ENCODE measurements at regions not wholly inside any gene's neighbourhood (a gene's known extent, or its start where the extent isn't known, plus 50 kb on each side); places are given as distances from the start of the nearest gene placed in this dataset.

DNA sequence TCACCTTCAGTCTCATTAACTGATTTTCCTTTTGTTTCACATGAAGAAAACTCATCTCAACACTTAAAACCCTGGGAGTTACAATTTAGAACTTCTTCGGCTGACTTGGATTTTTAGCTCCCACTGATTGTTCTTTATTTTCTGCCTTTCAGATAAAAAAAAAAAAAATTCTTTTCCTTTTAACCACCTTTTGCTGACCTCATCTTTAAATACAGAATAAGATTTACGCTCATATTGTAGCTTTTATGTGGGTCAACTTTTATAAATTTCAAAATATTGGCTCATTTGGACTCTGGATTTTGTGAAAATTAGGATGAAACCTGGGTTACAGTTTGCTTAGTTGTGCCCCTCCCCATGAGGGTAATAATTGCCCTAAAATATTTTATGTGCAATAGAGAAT is 659.3 kb downstream of the ZNF674 start:
- Histone ChIP-seq H3K4me1 (no peaks in the 10 kb centered on the region), H3K4me3 (no peak overlapping the region), H3K36me3 (no peaks in the 10 kb centered on the region), H3K27ac (no peak overlapping the region), H3K27me3 (no peaks in the 10 kb centered on the region), H3K9me3 (no peaks in the 10 kb centered on the region), H3K9ac (ENCODE audit: low read depth in 2 of 2, low read length in 2 of 2) (no peak overlapping the region)
- intact Hi-C loops (cut with DNase I), result no loop called here
- DNase-seq, result no peak
- TF ChIP-seq, protein P1, sequence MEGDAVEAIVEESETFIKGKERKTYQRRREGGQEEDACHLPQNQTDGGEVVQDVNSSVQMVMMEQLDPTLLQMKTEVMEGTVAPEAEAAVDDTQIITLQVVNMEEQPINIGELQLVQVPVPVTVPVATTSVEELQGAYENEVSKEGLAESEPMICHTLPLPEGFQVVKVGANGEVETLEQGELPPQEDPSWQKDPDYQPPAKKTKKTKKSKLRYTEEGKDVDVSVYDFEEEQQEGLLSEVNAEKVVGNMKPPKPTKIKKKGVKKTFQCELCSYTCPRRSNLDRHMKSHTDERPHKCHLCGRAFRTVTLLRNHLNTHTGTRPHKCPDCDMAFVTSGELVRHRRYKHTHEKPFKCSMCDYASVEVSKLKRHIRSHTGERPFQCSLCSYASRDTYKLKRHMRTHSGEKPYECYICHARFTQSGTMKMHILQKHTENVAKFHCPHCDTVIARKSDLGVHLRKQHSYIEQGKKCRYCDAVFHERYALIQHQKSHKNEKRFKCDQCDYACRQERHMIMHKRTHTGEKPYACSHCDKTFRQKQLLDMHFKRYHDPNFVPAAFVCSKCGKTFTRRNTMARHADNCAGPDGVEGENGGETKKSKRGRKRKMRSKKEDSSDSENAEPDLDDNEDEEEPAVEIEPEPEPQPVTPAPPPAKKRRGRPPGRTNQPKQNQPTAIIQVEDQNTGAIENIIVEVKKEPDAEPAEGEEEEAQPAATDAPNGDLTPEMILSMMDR (IDR thresholded peaks at IDR 0.05), result no peak

- Histone ChIP-seq H3K9me3 (no peaks in the 10 kb centered on the region), H3K4me3 (no peak overlapping the region), H3K36me3 (no peaks in the 10 kb centered on the region), H3K9ac (ENCODE audit: low read depth in 2 of 2, low read length in 2 of 2) (no peak overlapping the region), H3K27me3 (no peaks in the 10 kb centered on the region), H3K27ac (no peak overlapping the region), H3K4me1 (no peaks in the 10 kb centered on the region)
- intact Hi-C loops (cut with DNase I), result no loop called here
- TF ChIP-seq, protein P1 (IDR thresholded peaks at IDR 0.05), result no peak
- no peak for DNase-seq
Observed at GRCh38 chrX:45879512-45879911, 665.7 kb downstream of the ZNF674 start.

DNA sequence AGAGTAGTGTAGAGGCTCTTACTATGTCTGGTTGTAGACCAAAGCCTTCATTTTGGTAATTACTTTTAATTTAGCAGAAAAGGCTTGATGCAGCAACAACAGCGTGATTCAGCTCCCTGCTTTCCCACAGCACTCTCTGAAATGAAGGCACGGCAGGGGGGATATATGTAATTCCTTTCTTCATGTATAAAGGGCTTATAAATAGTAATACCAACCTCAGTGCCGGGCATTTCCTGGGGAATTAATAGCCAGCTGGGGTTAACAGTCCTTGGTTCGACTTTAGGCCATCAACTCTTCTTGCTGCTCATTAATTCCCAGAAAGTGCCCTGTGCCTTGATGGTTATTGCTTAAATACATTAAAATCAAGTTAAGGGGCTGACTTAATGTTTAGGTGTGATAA is 669.0 kb downstream of the ZNF674 start:
- TF ChIP-seq, protein P1 (IDR thresholded peaks at IDR 0.05), result no peak
- no peak overlapping the region for H3K9ac ChIP-seq (ENCODE audit: low read depth in 2 of 2, low read length in 2 of 2)
- intact Hi-C loops (cut with DNase I), result no loop called here
- no peak for DNase-seq
- no peaks in the 10 kb centered on the region for H3K36me3 ChIP-seq
- H3K4me1 ChIP-seq, result no peaks in the 10 kb centered on the region
- H3K27me3 ChIP-seq, result no peaks in the 10 kb centered on the region
- no peak overlapping the region for H3K4me3 ChIP-seq
- no peaks in the 10 kb centered on the region for H3K9me3 ChIP-seq
- H3K27ac ChIP-seq, result no peak overlapping the region

DNA sequence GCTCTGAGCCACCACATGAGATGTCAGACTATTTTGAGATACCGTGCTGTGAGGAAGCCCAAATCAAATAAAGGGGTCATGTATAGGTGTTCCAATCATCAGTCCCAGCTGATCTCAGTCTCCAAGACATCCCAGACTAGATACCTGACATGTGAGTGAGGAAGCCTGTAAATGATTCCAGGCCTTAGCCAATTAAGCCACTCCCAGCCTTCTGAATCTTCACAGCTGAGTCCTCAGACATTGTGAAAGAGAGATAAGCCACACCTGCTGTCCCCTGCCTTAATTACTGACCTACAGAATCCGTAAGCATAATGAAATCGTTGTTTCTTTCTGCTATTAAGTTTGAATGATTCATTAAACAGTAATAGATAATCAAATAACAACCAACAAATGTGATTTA is 671.4 kb downstream of the ZNF674 start:
- H3K27ac ChIP-seq, result no peak overlapping the region
- H3K4me1 ChIP-seq, result no peaks in the 10 kb centered on the region
- H3K36me3 ChIP-seq, result no peaks in the 10 kb centered on the region
- no peak overlapping the region for H3K9ac ChIP-seq (ENCODE audit: low read depth in 2 of 2, low read length in 2 of 2)
- intact Hi-C loops (cut with DNase I), result no loop called here
- no peaks in the 10 kb centered on the region for H3K9me3 ChIP-seq
- H3K4me3 ChIP-seq, result no peak overlapping the region
- no peak for DNase-seq
- H3K27me3 ChIP-seq, result peaks cover 4% of the 10 kb centered on the region
- TF ChIP-seq, protein P1 (IDR thresholded peaks at IDR 0.05), result no peak

- H3K9ac ChIP-seq (ENCODE audit: low read depth in 2 of 2, low read length in 2 of 2), result no peak overlapping the region
Observed at GRCh38 chrX:45872480-45872879, 671.8 kb upstream of the DIPK2B start.

More at GRCh38 chrX:45872480-45872879, 671.8 kb upstream of the DIPK2B start:
- no peaks in the 10 kb centered on the region for H3K36me3 ChIP-seq
- intact Hi-C loops (cut with DNase I), result no loop called here
- TF ChIP-seq, protein P1 (IDR thresholded peaks at IDR 0.05), result no peak
- H3K9me3 ChIP-seq, result no peaks in the 10 kb centered on the region
- no peak for DNase-seq
- no peaks in the 10 kb centered on the region for H3K4me1 ChIP-seq
- no peak overlapping the region for H3K4me3 ChIP-seq
- H3K27ac ChIP-seq, result no peak overlapping the region
- H3K27me3 ChIP-seq, result peaks cover 4% of the 10 kb centered on the region

Measured in colonic mucosa (tissue), 4 donors.